Liver (tissue), 3 donors: ENCODE measurements at regions not wholly inside any gene's neighbourhood (a gene's known extent, or its start where the extent isn't known, plus 50 kb on each side); places are given as distances from the start of the nearest gene placed in this dataset.

Experiments used
- ATF3 ChIP-seq: IDR thresholded peaks from 2 replicates; pipeline ENCODE4 v1.6.1; 2016; ENCODE audit warnings: antibody characterized with exemption
- GABPA ChIP-seq, 2 donors: IDR thresholded peaks in 1 of 2; conservative IDR thresholded peaks in 1 of 2; 2 replicates each; pipeline ENCODE4 v1.6.1; 2016; ENCODE audit warnings: antibody characterized with exemption in 2 of 2, mild to moderate bottlenecking in 1 of 2, moderate library complexity in 1 of 2
- HNF4A ChIP-seq, 2 donors: conservative IDR thresholded peaks; 2 replicates each; pipeline ENCODE4 v1.6.1; 2016; ENCODE audit warnings: antibody characterized with exemption in 2 of 2, mild to moderate bottlenecking in 2 of 2
- JUND ChIP-seq, 2 donors: IDR thresholded peaks; 2 replicates each; pipeline ENCODE4 v1.6.1; 2016; ENCODE audit warnings: antibody characterized with exemption in 2 of 2
- SP1 ChIP-seq: IDR thresholded peaks from 2 replicates; pipeline ENCODE4 v1.6.1; 2018; ENCODE audit warnings: antibody characterized with exemption, mild to moderate bottlenecking
- TAF1 ChIP-seq: conservative IDR thresholded peaks from 2 replicates; pipeline ENCODE4 v1.6.1; 2016; ENCODE audit warnings: antibody characterized with exemption, mild to moderate bottlenecking
- YY1 ChIP-seq: IDR thresholded peaks from 2 replicates; pipeline ENCODE4 v1.6.1; 2016; ENCODE audit warnings: antibody characterized with exemption, mild to moderate bottlenecking
- TF ChIP-seq, protein P1 (sequence below): fragments of 150-350 bp; IDR thresholded peaks from 2 replicates; pipeline ENCODE4 v1.5.1; 2017; ENCODE audit warnings: improper control_type of control experiment, low read depth, low read length; ENCODE audit not compliant: missing input control
- TF ChIP-seq, protein P2 (sequence below): IDR thresholded peaks from 2 replicates; pipeline ENCODE4 v1.6.1; 2016; ENCODE audit warnings: antibody characterized with exemption, mild to moderate bottlenecking
- donor health status: healthy.
- donor health status: healthy.

GRCh38 chr5:2276101-2276500 is 393.4 kb upstream of the IRX4 start:
- TF ChIP-seq, protein P1, sequence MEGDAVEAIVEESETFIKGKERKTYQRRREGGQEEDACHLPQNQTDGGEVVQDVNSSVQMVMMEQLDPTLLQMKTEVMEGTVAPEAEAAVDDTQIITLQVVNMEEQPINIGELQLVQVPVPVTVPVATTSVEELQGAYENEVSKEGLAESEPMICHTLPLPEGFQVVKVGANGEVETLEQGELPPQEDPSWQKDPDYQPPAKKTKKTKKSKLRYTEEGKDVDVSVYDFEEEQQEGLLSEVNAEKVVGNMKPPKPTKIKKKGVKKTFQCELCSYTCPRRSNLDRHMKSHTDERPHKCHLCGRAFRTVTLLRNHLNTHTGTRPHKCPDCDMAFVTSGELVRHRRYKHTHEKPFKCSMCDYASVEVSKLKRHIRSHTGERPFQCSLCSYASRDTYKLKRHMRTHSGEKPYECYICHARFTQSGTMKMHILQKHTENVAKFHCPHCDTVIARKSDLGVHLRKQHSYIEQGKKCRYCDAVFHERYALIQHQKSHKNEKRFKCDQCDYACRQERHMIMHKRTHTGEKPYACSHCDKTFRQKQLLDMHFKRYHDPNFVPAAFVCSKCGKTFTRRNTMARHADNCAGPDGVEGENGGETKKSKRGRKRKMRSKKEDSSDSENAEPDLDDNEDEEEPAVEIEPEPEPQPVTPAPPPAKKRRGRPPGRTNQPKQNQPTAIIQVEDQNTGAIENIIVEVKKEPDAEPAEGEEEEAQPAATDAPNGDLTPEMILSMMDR = no peak
- no peak for TF ChIP-seq GABPA (IDR thresholded peaks at IDR 0.05 in 1 of 2, conservative IDR thresholded peaks at IDR 0.05 in 1 of 2)
- TF ChIP-seq SP1 = no peak
- TF ChIP-seq, protein P2, sequence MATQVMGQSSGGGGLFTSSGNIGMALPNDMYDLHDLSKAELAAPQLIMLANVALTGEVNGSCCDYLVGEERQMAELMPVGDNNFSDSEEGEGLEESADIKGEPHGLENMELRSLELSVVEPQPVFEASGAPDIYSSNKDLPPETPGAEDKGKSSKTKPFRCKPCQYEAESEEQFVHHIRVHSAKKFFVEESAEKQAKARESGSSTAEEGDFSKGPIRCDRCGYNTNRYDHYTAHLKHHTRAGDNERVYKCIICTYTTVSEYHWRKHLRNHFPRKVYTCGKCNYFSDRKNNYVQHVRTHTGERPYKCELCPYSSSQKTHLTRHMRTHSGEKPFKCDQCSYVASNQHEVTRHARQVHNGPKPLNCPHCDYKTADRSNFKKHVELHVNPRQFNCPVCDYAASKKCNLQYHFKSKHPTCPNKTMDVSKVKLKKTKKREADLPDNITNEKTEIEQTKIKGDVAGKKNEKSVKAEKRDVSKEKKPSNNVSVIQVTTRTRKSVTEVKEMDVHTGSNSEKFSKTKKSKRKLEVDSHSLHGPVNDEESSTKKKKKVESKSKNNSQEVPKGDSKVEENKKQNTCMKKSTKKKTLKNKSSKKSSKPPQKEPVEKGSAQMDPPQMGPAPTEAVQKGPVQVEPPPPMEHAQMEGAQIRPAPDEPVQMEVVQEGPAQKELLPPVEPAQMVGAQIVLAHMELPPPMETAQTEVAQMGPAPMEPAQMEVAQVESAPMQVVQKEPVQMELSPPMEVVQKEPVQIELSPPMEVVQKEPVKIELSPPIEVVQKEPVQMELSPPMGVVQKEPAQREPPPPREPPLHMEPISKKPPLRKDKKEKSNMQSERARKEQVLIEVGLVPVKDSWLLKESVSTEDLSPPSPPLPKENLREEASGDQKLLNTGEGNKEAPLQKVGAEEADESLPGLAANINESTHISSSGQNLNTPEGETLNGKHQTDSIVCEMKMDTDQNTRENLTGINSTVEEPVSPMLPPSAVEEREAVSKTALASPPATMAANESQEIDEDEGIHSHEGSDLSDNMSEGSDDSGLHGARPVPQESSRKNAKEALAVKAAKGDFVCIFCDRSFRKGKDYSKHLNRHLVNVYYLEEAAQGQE = no peak
- no peak for TF ChIP-seq YY1
- no peak for TF ChIP-seq TAF1
- TF ChIP-seq ATF3 = no peak
- TF ChIP-seq JUND (IDR thresholded peaks at IDR 0.05) = no peak
- TF ChIP-seq HNF4A (conservative IDR thresholded peaks at IDR 0.05) = no peak
